Nephron (organoid): ENCODE measurements at regions not wholly inside any gene's neighbourhood (a gene's known extent, or its start where the extent isn't known, plus 50 kb on each side); places are given as distances from the start of the nearest gene placed in this dataset.
A peak's percentile ranks its signal among the peaks of the same experiment; 100 is the strongest.
"Not testable (repeated sequence)": the region's sequence is repeated elsewhere in the genome, so short reads cannot be mapped to it uniquely, and the experiment has no call there.

Source experiments
- H3K27ac Mint-ChIP-seq, 3 experiments: 2 replicates each; pipeline ENCODE4 v1.8.0; 2020; ENCODE audit warnings: mixed read lengths in 3 of 3, mild to moderate bottlenecking in 2 of 3, moderate library complexity in 1 of 3
- H3K27me3 Mint-ChIP-seq: 2 replicates; pipeline ENCODE4 v1.8.0; 2021; ENCODE audit warnings: low read depth, mild to moderate bottlenecking, moderate library complexity, mixed read lengths
- H3K36me3 Mint-ChIP-seq: 2 replicates; pipeline ENCODE4 v1.8.0; 2020; ENCODE audit warnings: low read depth, mixed read lengths
- H3K4me1 Mint-ChIP-seq: 2 replicates; pipeline ENCODE4 v1.8.0; 2020; ENCODE audit warnings: mixed read lengths
- H3K4me3 Mint-ChIP-seq, 3 experiments: 2 replicates each; pipeline ENCODE4 v1.8.0; 2020; ENCODE audit warnings: mild to moderate bottlenecking in 3 of 3, mixed read lengths in 3 of 3, moderate library complexity in 2 of 3
- H3K9me3 Mint-ChIP-seq: 2 replicates; pipeline ENCODE4 v1.8.0; 2020; ENCODE audit warnings: mixed read lengths
- CTCF ChIP-seq, 3 experiments: fragments of 200-600 bp; sonication (generic); IDR thresholded peaks; one replicate each; pipeline ENCODE4 v1.5.0; 2021; ENCODE audit warnings: antibody characterized with exemption in 3 of 3; ENCODE audit not compliant: unreplicated experiment in 3 of 3

- Mint-ChIP-seq H3K4me3 (no peak overlapping the region), H3K27me3 (no peaks in the 10 kb centered on the region), H3K36me3 (no peaks in the 10 kb centered on the region), H3K27ac (no peak overlapping the region), H3K9me3 (no peaks in the 10 kb centered on the region), H3K4me1 (no peaks in the 10 kb centered on the region)
- TF ChIP-seq CTCF (IDR thresholded peaks at IDR 0.05; ENCODE audit: unreplicated experiment in 3 of 3) = no peak
Observed at GRCh38 chr4:133323670-133324069, 174.6 kb downstream of the PCDH10 start.

GRCh38 chr4:133320576-133321170 lies 171.6 kb downstream of the PCDH10 start:
- Mint-ChIP-seq H3K9me3 (no peaks in the 10 kb centered on the region), H3K36me3 (no peaks in the 10 kb centered on the region), H3K4me1 (no peaks in the 10 kb centered on the region), H3K27me3 (no peaks in the 10 kb centered on the region), H3K27ac (no peak overlapping the region), H3K4me3 (no peak overlapping the region)
- peak; percentile 59 to 76 (median 74) for TF ChIP-seq CTCF (IDR thresholded peaks at IDR 0.05; ENCODE audit: unreplicated experiment in 3 of 3)

GRCh38 chr4:133316909-133317308 lies 167.8 kb downstream of the PCDH10 start:
- Mint-ChIP-seq H3K4me3 (no peak overlapping the region), H3K9me3 (no peaks in the 10 kb centered on the region), H3K27me3 (no peaks in the 10 kb centered on the region), H3K4me1 (no peaks in the 10 kb centered on the region), H3K27ac (no peak overlapping the region), H3K36me3 (no peaks in the 10 kb centered on the region)
- no peak for TF ChIP-seq CTCF (IDR thresholded peaks at IDR 0.05; ENCODE audit: unreplicated experiment in 3 of 3)

GRCh38 chr4:133314991-133315390 lies 165.9 kb downstream of the PCDH10 start:
- no peak overlapping the region for H3K27ac Mint-ChIP-seq

GRCh38 chr4:133287396-133287795 lies 138.3 kb downstream of the PCDH10 start:
- Mint-ChIP-seq H3K4me3 (no peak overlapping the region), H3K27ac (no peak overlapping the region), H3K27me3 (no peaks in the 10 kb centered on the region), H3K9me3 (no peaks in the 10 kb centered on the region), H3K4me1 (no peaks in the 10 kb centered on the region), H3K36me3 (no peaks in the 10 kb centered on the region)
- no peak for TF ChIP-seq CTCF (IDR thresholded peaks at IDR 0.05; ENCODE audit: unreplicated experiment in 3 of 3)

More at GRCh38 chr4:133314991-133315390, 165.9 kb downstream of the PCDH10 start:
- no peaks in the 10 kb centered on the region for H3K4me1 Mint-ChIP-seq
- H3K36me3 Mint-ChIP-seq = no peaks in the 10 kb centered on the region
- H3K9me3 Mint-ChIP-seq = no peaks in the 10 kb centered on the region
- TF ChIP-seq CTCF (IDR thresholded peaks at IDR 0.05; ENCODE audit: unreplicated experiment in 3 of 3) = no peak
- H3K4me3 Mint-ChIP-seq = no peak overlapping the region
- H3K27me3 Mint-ChIP-seq = no peaks in the 10 kb centered on the region

GRCh38 chr4:133278591-133278990 lies 129.5 kb downstream of the PCDH10 start:
- TF ChIP-seq CTCF (IDR thresholded peaks at IDR 0.05; ENCODE audit: unreplicated experiment in 3 of 3) = no peak
- no peaks in the 10 kb centered on the region for H3K27me3 Mint-ChIP-seq
- H3K9me3 Mint-ChIP-seq = peaks cover 5% of the 10 kb centered on the region
- H3K4me3 Mint-ChIP-seq = no peak overlapping the region
- H3K36me3 Mint-ChIP-seq = peaks cover 4% of the 10 kb centered on the region
- H3K27ac Mint-ChIP-seq = no peak overlapping the region
- no peaks in the 10 kb centered on the region for H3K4me1 Mint-ChIP-seq

GRCh38 chr4:133277940-133278339 lies 128.8 kb downstream of the PCDH10 start:
- H3K27me3 Mint-ChIP-seq, H3K36me3 Mint-ChIP-seq, H3K4me3 Mint-ChIP-seq, H3K27ac Mint-ChIP-seq, H3K9me3 Mint-ChIP-seq, H3K4me1 Mint-ChIP-seq: not testable (repeated sequence)
